ENCODE measurements at regions not wholly inside any gene's neighbourhood (a gene's known extent, or its start where the extent isn't known, plus 50 kb on each side); places are given as distances from the start of the nearest gene placed in this dataset.
"Not testable (repeated sequence)": the region's sequence is repeated elsewhere in the genome, so short reads cannot be mapped to it uniquely, and the experiment has no call there.

DNA sequence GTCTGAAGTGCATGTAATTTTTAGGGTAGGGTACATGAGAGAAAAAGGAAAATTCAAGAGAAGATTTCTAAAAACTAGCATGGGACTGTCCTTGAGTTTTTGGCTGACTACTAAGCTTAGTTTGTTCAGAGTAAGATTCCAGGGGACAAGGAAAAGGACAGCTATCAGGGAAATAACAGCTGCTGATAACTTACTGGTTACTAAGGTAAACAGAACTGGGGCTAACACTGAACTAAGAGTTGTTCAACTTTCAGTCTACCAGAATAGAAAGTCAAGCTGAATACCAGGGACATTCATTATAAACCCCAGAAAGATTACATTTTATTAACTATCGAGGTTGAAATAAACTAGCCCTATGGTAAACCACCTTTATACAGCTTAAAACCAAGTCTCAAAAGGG is 261.8 kb upstream of the CYRIA start:
- ChIA-PET POLR2A (no interaction called here), CTCF (no interaction called here)
- H3K4me3 ChIP-seq (ENCODE audit: low read depth, low read length): no peak overlapping the region
- no peak for DNase-seq (ENCODE audit: low read depth, low spot score)
- TF ChIP-seq CTCF (IDR thresholded peaks at IDR 0.05; ENCODE audit: insufficient read depth, low read length, missing control alignments): no peak

DNA sequence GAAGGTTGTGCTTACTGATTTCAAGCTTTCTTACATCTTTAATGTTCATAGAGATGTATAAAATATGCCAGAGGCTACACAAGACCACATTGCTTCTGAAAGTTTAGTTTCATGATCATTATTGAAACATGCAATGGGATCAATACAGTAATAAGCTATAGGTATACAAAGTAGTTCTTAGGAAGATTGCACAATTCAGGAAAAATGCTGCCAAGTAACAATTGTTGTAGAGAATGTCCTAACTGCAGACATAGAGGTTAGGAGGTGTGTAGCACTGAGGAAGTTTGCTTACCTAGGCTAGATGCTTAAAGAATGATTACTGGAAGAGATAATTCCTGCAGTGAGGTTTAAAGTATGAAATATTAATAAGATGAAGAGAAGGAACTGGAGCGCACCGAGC is 259.5 kb upstream of the CYRIA start:
- no peak for TF ChIP-seq CTCF (IDR thresholded peaks at IDR 0.05; ENCODE audit: insufficient read depth, low read length, missing control alignments)
- CTCF ChIA-PET: interaction anchor here (1.1 kb wide), 1 partner anchor 17 kb away, joined by 3 read pairs; no protein-coding TSS in a partner anchor
- POLR2A ChIA-PET: no interaction called here
- DNase-seq (ENCODE audit: low read depth, low spot score): no peak
- H3K4me3 ChIP-seq (ENCODE audit: low read depth, low read length): no peak overlapping the region

GRCh38 chr2:16915341-16915755 is 249.7 kb upstream of the CYRIA start:
- H3K4me3 ChIP-seq (ENCODE audit: low read depth, low read length); DNase-seq (ENCODE audit: low read depth, low spot score); POLR2A ChIA-PET; CTCF ChIA-PET: not testable (repeated sequence)

- no peak for TF ChIP-seq CTCF (IDR thresholded peaks at IDR 0.05; ENCODE audit: insufficient read depth, low read length, missing control alignments)
- ChIA-PET CTCF (no interaction called here), POLR2A (no interaction called here)
- no peak overlapping the region for H3K4me3 ChIP-seq (ENCODE audit: low read depth, low read length)
- no peak for DNase-seq (ENCODE audit: low read depth, low spot score)
Measured at GRCh38 chr2:16911746-16912145, 246.1 kb upstream of the CYRIA start.

DNA sequence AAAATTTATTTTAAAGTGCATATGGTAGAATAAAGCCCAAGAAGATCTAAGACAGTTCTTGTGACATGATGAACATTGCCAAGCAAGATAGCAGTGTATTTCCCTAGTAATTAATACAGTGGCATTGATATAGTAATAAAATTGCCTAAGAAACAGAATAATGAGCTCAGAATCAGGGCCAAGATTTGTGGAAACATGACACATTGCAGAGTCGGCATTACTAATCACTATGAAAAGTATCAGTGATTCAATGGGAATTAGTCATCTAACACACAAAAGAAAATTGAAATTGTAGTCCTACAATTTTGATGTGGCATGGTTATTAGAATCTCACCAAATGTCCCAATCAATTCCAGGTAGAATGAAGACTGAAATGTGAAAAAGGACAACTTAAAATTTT is 243.0 kb upstream of the CYRIA start:
- H3K4me3 ChIP-seq (ENCODE audit: low read depth, low read length): no peak overlapping the region
- DNase-seq (ENCODE audit: low read depth, low spot score): no peak
- no peak for TF ChIP-seq CTCF (IDR thresholded peaks at IDR 0.05; ENCODE audit: insufficient read depth, low read length, missing control alignments)
- ChIA-PET CTCF (no interaction called here), POLR2A (no interaction called here)

GRCh38 chr2:16907645-16908282 is 242.1 kb upstream of the CYRIA start:
- ChIA-PET CTCF (no interaction called here), POLR2A (no interaction called here)
- H3K4me3 ChIP-seq (ENCODE audit: low read depth, low read length): no peak overlapping the region
- no peak for DNase-seq (ENCODE audit: low read depth, low spot score)
- TF ChIP-seq CTCF (IDR thresholded peaks at IDR 0.05; ENCODE audit: insufficient read depth, low read length, missing control alignments): no peak

GRCh38 chr2:16905325-16905724 is 239.7 kb upstream of the CYRIA start:
- H3K4me3 ChIP-seq (ENCODE audit: low read depth, low read length); POLR2A ChIA-PET; CTCF ChIA-PET; DNase-seq (ENCODE audit: low read depth, low spot score): not testable (repeated sequence)

Data from AG04449 (cell line).